ENCODE measurements at regions not wholly inside any gene's neighbourhood (a gene's known extent, or its start where the extent isn't known, plus 50 kb on each side); places are given as distances from the start of the nearest gene placed in this dataset.
"Not testable (repeated sequence)": the region's sequence is repeated elsewhere in the genome, so short reads cannot be mapped to it uniquely, and the experiment has no call there.

GRCh38 chr15:81636064-81636463, 262.1 kb upstream of the TMC3 start:
- not testable (repeated sequence) for TF ChIP-seq CTCF, POLR2A, EP300 (IDR thresholded peaks at IDR 0.05)
